ENCODE measurements at regions not wholly inside any gene's neighbourhood (a gene's known extent, or its start where the extent isn't known, plus 50 kb on each side); places are given as distances from the start of the nearest gene placed in this dataset.

- TF ChIP-seq POLR2A (IDR thresholded peaks at IDR 0.05) (no peak), CTCF (IDR thresholded peaks at IDR 0.05) (no peak), POLR2AphosphoS5 (IDR thresholded peaks at IDR 0.05) (no peak), EP300 (IDR thresholded peaks at IDR 0.05) (no peak)
Measured at GRCh38 chr17:33753452-33753851, 460.4 kb upstream of the ASIC2 start.

Measured in gastroesophageal sphincter (tissue), 3 donors.